Chondrocyte (in vitro differentiated cells): ENCODE measurements at regions not wholly inside any gene's neighbourhood (a gene's known extent, or its start where the extent isn't known, plus 50 kb on each side); places are given as distances from the start of the nearest gene placed in this dataset.

Experiments
- DNase-seq: peaks from one replicate; pipeline ENCODE4 v3.0.0; 2021; ENCODE audit warnings: mixed read lengths, low spot score
- H3K27ac Mint-ChIP-seq: one replicate; pipeline ENCODE4 v1.8.0; 2021; ENCODE audit warnings: mild to moderate bottlenecking, moderate library complexity, mixed read lengths; ENCODE audit not compliant: unreplicated experiment
- H3K27me3 Mint-ChIP-seq: 2 replicates; pipeline ENCODE4 v1.8.0; 2021; ENCODE audit warnings: low read depth, mixed read lengths
- H3K36me3 Mint-ChIP-seq: 2 replicates; pipeline ENCODE4 v1.8.0; 2021; ENCODE audit warnings: low read depth, mixed read lengths
- H3K4me1 Mint-ChIP-seq: 2 replicates; pipeline ENCODE4 v1.8.0; 2021; ENCODE audit warnings: low read depth, mild to moderate bottlenecking, mixed read lengths
- H3K4me3 Mint-ChIP-seq: one replicate; pipeline ENCODE4 v1.8.0; 2021; ENCODE audit warnings: mild to moderate bottlenecking, moderate library complexity, mixed read lengths; ENCODE audit not compliant: unreplicated experiment
- H3K9me3 Mint-ChIP-seq: 2 replicates; pipeline ENCODE4 v1.8.0; 2021; ENCODE audit warnings: low read depth, mixed read lengths
- CTCF ChIP-seq: fragments of 200-600 bp; sonication (generic); IDR thresholded peaks from 2 replicates; pipeline ENCODE4 v1.5.0; 2021; ENCODE audit warnings: antibody characterized with exemption, mild to moderate bottlenecking, moderate library complexity

- Mint-ChIP-seq H3K4me1 (no peaks in the 10 kb centered on the region), H3K27ac (no peak overlapping the region), H3K9me3 (peaks cover 2% of the 10 kb centered on the region), H3K36me3 (no peaks in the 10 kb centered on the region), H3K4me3 (no peak overlapping the region), H3K27me3 (no peaks in the 10 kb centered on the region)
- no peak for DNase-seq
- TF ChIP-seq CTCF = no peak
These were observed 768.8 kb downstream of the STPG2 start for GRCh38 chr4:97374526-97374925.

GRCh38 chr4:97386969-97387368 lies 756.3 kb downstream of the STPG2 start:
- H3K9me3 Mint-ChIP-seq = peaks cover 12% of the 10 kb centered on the region
- H3K4me1 Mint-ChIP-seq = no peaks in the 10 kb centered on the region
- H3K4me3 Mint-ChIP-seq = no peak overlapping the region
- no peaks in the 10 kb centered on the region for H3K36me3 Mint-ChIP-seq
- H3K27ac Mint-ChIP-seq = no peak overlapping the region
- TF ChIP-seq CTCF = no peak
- no peak for DNase-seq
- H3K27me3 Mint-ChIP-seq = no peaks in the 10 kb centered on the region

- no peak for DNase-seq
- TF ChIP-seq CTCF = no peak
- no peaks in the 10 kb centered on the region for H3K4me1 Mint-ChIP-seq
- H3K27me3 Mint-ChIP-seq = no peaks in the 10 kb centered on the region
- H3K36me3 Mint-ChIP-seq = no peaks in the 10 kb centered on the region
- H3K9me3 Mint-ChIP-seq = peaks cover 2% of the 10 kb centered on the region
- H3K27ac Mint-ChIP-seq = no peak overlapping the region
- no peak overlapping the region for H3K4me3 Mint-ChIP-seq
These were observed 748.6 kb downstream of the STPG2 start for GRCh38 chr4:97394653-97395052.

- DNase-seq = no peak
- H3K36me3 Mint-ChIP-seq = no peaks in the 10 kb centered on the region
- no peak for TF ChIP-seq CTCF
- H3K27ac Mint-ChIP-seq = no peak overlapping the region
- no peaks in the 10 kb centered on the region for H3K27me3 Mint-ChIP-seq
- H3K9me3 Mint-ChIP-seq = peaks cover 14% of the 10 kb centered on the region
- no peak overlapping the region for H3K4me3 Mint-ChIP-seq
- H3K4me1 Mint-ChIP-seq = no peaks in the 10 kb centered on the region
These were observed 747.2 kb downstream of the STPG2 start for GRCh38 chr4:97396097-97396496.

- Mint-ChIP-seq H3K36me3 (no peaks in the 10 kb centered on the region), H3K27me3 (no peaks in the 10 kb centered on the region), H3K4me1 (no peaks in the 10 kb centered on the region), H3K9me3 (peaks cover 15% of the 10 kb centered on the region), H3K4me3 (no peak overlapping the region), H3K27ac (no peak overlapping the region)
- no peak for DNase-seq
- TF ChIP-seq CTCF = no peak
These were observed 746.7 kb downstream of the STPG2 start for GRCh38 chr4:97396605-97397004.
